ENCODE measurements at regions not wholly inside any gene's neighbourhood (a gene's known extent, or its start where the extent isn't known, plus 50 kb on each side); places are given as distances from the start of the nearest gene placed in this dataset.
A peak's percentile ranks its signal among the peaks of the same experiment; 100 is the strongest.

DNA sequence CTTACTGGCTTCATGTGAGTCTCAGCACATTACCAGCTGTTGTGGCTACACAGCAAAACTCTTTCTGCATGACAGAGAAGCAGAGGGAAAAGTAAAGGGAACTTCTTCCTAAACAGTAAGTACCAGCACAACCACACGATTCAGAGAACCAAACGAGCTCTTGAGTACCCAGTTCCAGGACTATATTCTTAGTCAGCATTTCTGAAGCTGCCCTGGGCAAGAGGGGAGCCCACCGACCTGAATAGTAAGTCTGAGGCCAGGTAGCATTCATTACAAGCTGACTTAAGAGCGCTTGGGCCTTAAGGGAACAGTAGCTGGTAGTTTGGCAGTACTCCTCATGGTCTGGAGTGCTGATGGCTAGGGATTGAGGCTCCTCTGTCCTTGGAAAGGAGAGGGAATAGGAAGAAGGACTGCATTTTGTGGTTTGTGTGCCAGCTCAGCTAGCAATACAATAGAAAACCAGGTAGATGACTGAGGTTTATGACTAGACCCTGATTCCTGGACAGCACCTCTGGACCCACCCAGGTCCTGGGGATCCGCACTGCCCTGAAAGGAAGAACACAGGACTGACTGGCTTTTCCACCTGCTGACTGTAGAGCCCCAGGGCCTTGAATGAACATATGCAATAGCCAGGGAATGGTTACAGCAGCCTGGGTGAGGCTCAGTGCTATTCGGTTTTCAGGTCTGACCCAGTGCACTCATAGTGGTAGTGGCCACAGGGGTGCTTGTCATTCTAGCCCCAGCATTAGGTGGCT, 396.8 kb upstream of the PRMT6 start:
- intact Hi-C loops (cut with micrococcal nuclease; ENCODE audit: unreplicated experiment), result no loop called here
- no peaks in the 10 kb centered on the region for H3K4me1 ChIP-seq (replicated peaks; ENCODE audit: insufficient read depth)
- H2AFZ ChIP-seq, result no peak overlapping the region
- no peaks in the 10 kb centered on the region for H3F3A ChIP-seq (ENCODE audit: insufficient read depth, low read depth)
- H3K36me3 ChIP-seq (ENCODE audit: low read depth), result no peaks in the 10 kb centered on the region
- no peaks in the 10 kb centered on the region for H3K79me2 ChIP-seq (ENCODE audit: low read depth)
- H4K20me1 ChIP-seq (ENCODE audit: insufficient read depth), result no peaks in the 10 kb centered on the region
- BruUV-seq (replicated peaks), result no TSS peak
- TF ChIP-seq, protein P1, sequence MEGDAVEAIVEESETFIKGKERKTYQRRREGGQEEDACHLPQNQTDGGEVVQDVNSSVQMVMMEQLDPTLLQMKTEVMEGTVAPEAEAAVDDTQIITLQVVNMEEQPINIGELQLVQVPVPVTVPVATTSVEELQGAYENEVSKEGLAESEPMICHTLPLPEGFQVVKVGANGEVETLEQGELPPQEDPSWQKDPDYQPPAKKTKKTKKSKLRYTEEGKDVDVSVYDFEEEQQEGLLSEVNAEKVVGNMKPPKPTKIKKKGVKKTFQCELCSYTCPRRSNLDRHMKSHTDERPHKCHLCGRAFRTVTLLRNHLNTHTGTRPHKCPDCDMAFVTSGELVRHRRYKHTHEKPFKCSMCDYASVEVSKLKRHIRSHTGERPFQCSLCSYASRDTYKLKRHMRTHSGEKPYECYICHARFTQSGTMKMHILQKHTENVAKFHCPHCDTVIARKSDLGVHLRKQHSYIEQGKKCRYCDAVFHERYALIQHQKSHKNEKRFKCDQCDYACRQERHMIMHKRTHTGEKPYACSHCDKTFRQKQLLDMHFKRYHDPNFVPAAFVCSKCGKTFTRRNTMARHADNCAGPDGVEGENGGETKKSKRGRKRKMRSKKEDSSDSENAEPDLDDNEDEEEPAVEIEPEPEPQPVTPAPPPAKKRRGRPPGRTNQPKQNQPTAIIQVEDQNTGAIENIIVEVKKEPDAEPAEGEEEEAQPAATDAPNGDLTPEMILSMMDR (conservative IDR thresholded peaks at IDR 0.05), result no peak
- no peak for TF ChIP-seq EZH2 (IDR thresholded peaks at IDR 0.05; ENCODE audit: low read depth)
- H3K27me3 ChIP-seq (ENCODE audit: insufficient read depth, low read depth), result no peaks in the 10 kb centered on the region
- no peak overlapping the region for H3K4me2 ChIP-seq
- H3K9me2 ChIP-seq (ENCODE audit: insufficient read depth), result no peaks in the 10 kb centered on the region
- no peak overlapping the region for H3K27ac ChIP-seq
- H3K4me3 ChIP-seq, result no peak overlapping the region
- 0 out of 2 replicates have a peak, but pooled peaks cover 3% of the 10 kb centered on the region for H3K9me3 ChIP-seq (ENCODE audit: insufficient read depth, low read depth)
- ChIA-PET CTCF (no interaction called here), POLR2A (ENCODE audit: unreplicated experiment) (no interaction called here)
- DNase-seq, result peak in 1 of 2 experiments; percentile 66

DNA sequence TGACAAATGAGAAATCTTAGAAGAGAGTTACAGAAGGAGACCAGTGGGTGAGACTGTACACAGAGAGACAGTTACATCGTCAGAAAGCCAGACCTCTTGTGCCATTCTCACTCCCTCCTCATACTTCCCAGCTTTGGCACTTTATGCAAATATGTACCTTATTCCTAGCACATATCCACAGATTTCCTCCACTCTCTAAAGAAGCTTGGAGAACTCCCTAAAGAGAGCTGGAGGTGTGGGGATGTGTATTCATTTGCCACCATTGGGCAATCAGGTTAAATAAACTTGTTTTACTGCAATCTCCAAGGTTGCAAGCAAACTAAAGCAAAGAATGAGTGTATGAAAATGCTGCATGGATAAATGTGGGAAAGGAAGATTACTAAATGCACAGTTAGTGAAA, 380.9 kb upstream of the PRMT6 start:
- no peaks in the 10 kb centered on the region for H3K9me2 ChIP-seq (ENCODE audit: insufficient read depth)
- DNase-seq, result no peak
- H3K9me3 ChIP-seq (ENCODE audit: insufficient read depth, low read depth), result no peaks in the 10 kb centered on the region
- no peaks in the 10 kb centered on the region for H3K36me3 ChIP-seq (ENCODE audit: low read depth)
- H3K79me2 ChIP-seq (ENCODE audit: low read depth), result no peaks in the 10 kb centered on the region
- H3K27me3 ChIP-seq (ENCODE audit: insufficient read depth, low read depth), result no peaks in the 10 kb centered on the region
- no peak overlapping the region for H3K4me3 ChIP-seq
- no peaks in the 10 kb centered on the region for H3F3A ChIP-seq (ENCODE audit: insufficient read depth, low read depth)
- ChIA-PET POLR2A (ENCODE audit: unreplicated experiment) (no interaction called here), CTCF (no interaction called here)
- H3K4me2 ChIP-seq, result no peak overlapping the region
- intact Hi-C loops (cut with micrococcal nuclease; ENCODE audit: unreplicated experiment), result no loop called here
- no peak for TF ChIP-seq EZH2 (IDR thresholded peaks at IDR 0.05; ENCODE audit: low read depth)
- TF ChIP-seq, protein P1 (conservative IDR thresholded peaks at IDR 0.05), result no peak
- no peaks in the 10 kb centered on the region for H4K20me1 ChIP-seq (ENCODE audit: insufficient read depth)
- no TSS peak for BruUV-seq (replicated peaks)
- H2AFZ ChIP-seq, result no peak overlapping the region
- H3K4me1 ChIP-seq (replicated peaks; ENCODE audit: insufficient read depth), result 0 out of 2 replicates have a peak, but pooled peaks cover 5% of the 10 kb centered on the region
- H3K27ac ChIP-seq, result no peak overlapping the region

DNA sequence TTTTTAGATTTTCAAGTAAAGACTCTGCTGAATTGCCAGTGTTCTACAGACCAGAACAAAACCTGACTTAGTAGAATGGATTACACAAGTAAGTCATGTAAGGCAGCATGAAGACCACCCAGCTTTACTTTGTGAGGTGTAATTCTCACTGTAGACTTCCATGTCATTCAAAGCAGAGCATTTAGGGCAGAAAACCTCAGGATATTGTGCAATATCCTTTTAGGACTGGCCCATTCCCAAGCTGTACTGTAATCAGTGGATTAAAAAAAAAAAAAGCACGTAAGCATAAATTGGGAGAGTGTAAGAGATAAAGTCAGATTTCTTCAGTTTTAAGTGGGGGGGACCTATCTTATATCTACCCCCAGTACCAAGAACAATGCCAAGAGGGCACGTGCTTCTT, 380.5 kb upstream of the PRMT6 start:
- no peak for DNase-seq
- H3K27me3 ChIP-seq (ENCODE audit: insufficient read depth, low read depth), result no peaks in the 10 kb centered on the region
- no peak overlapping the region for H3K4me3 ChIP-seq
- H3K4me1 ChIP-seq (replicated peaks; ENCODE audit: insufficient read depth), result 0 out of 2 replicates have a peak, but pooled peaks cover 5% of the 10 kb centered on the region
- H3K27ac ChIP-seq, result no peak overlapping the region
- BruUV-seq (replicated peaks), result no TSS peak
- TF ChIP-seq, protein P1 (conservative IDR thresholded peaks at IDR 0.05), result no peak
- no peak for TF ChIP-seq EZH2 (IDR thresholded peaks at IDR 0.05; ENCODE audit: low read depth)
- H2AFZ ChIP-seq, result no peak overlapping the region
- H3F3A ChIP-seq (ENCODE audit: insufficient read depth, low read depth), result no peaks in the 10 kb centered on the region
- ChIA-PET POLR2A (ENCODE audit: unreplicated experiment) (no interaction called here), CTCF (no interaction called here)
- H3K9me2 ChIP-seq (ENCODE audit: insufficient read depth), result no peaks in the 10 kb centered on the region
- H3K36me3 ChIP-seq (ENCODE audit: low read depth), result no peaks in the 10 kb centered on the region
- no peaks in the 10 kb centered on the region for H3K9me3 ChIP-seq (ENCODE audit: insufficient read depth, low read depth)
- intact Hi-C loops (cut with micrococcal nuclease; ENCODE audit: unreplicated experiment), result no loop called here
- no peaks in the 10 kb centered on the region for H3K79me2 ChIP-seq (ENCODE audit: low read depth)
- H3K4me2 ChIP-seq, result no peak overlapping the region
- no peaks in the 10 kb centered on the region for H4K20me1 ChIP-seq (ENCODE audit: insufficient read depth)

Measured in PC-9 (cell line).